Body of pancreas (tissue), 4 donors: ENCODE measurements at regions not wholly inside any gene's neighbourhood (a gene's known extent, or its start where the extent isn't known, plus 50 kb on each side); places are given as distances from the start of the nearest gene placed in this dataset.

Experiments used
- ATAC-seq: fragments of 150-250 bp; one replicate; pipeline ENCODE4 v1.9.1; 2016
- DNase-seq, 4 donors: peaks; one replicate each; pipeline ENCODE4 v3.0.0-alpha.2; 2019
- H3K27ac ChIP-seq, 4 donors: fragments of 200-600 bp; sonication (generic); 1 replicate in 3 of 4; 2 replicates in 1 of 4; pipeline versions ENCODE4 v1.5.1 to v1.6.1; 2016 to 2019; ENCODE audit warnings: mild to moderate bottlenecking in 1 of 4, mixed read lengths in 1 of 4, moderate library complexity in 1 of 4
- H3K27me3 ChIP-seq, 2 donors: fragments of 200-600 bp; sonication (generic); one replicate each; pipeline ENCODE4 v1.6.0; 2016; ENCODE audit warnings: mild to moderate bottlenecking in 1 of 2
- H3K36me3 ChIP-seq, 2 donors: fragments of 200-600 bp; sonication (generic); replicated peaks in 1 of 2; 2 replicates each; pipeline ENCODE4 v1.5.1; 2016; ENCODE audit warnings: low read depth in 2 of 2; ENCODE audit not compliant: insufficient read depth in 1 of 2
- H3K4me1 ChIP-seq: fragments of 200-600 bp; sonication (generic); one replicate; pipeline ENCODE4 v1.6.0; 2016
- H3K4me3 ChIP-seq, 2 donors: fragments of 200-600 bp; sonication (generic); 1 replicate in 1 of 2; 2 replicates in 1 of 2; pipeline ENCODE4 v1.5.1; 2016 to 2019
- H3K9me3 ChIP-seq, 3 donors: fragments of 200-600 bp; sonication (generic); 1 replicate in 2 of 3; 2 replicates in 1 of 3; pipeline ENCODE4 v1.5.1; 2016
- CTCF ChIP-seq, 7 experiments: fragments of 450-650 bp in 4 of 7; fragments of 200-600 bp in 3 of 7; sonication (generic) in 3 of 7; IDR thresholded peaks; one replicate each; pipeline ENCODE4 v1.5.1; 2016 to 2019; ENCODE audit warnings: antibody characterized with exemption in 7 of 7
- POLR2A ChIP-seq, 3 donors: fragments of 450-650 bp; IDR thresholded peaks; one replicate each; pipeline ENCODE4 v1.6.1; 2016; ENCODE audit warnings: antibody characterized with exemption in 3 of 3, mild to moderate bottlenecking in 2 of 3
- WGBS, 2 donors: methylation state at CpG; one replicate each; pipeline ENCODE4 v1.1.5; 2017; 5-methylcytosine and 5-hydroxymethylcytosine counted together
- intact Hi-C: fragments of 100-400 bp; cut with DNase I; formaldehyde crosslinking; loops from one replicate; pipeline ENCODE4 v1.15.1; 2023

- no peak overlapping the region for H3K27ac ChIP-seq
- no peaks in the 10 kb centered on the region for H3K27me3 ChIP-seq
- intact Hi-C loops, result no loop called here
- TF ChIP-seq CTCF (IDR thresholded peaks at IDR 0.05) (no peak), POLR2A (IDR thresholded peaks at IDR 0.05) (no peak)
- no peaks in the 10 kb centered on the region for H3K9me3 ChIP-seq
- 73 to 81% methylated on average over 7 of the region's 7 CpGs for WGBS, 2 donors
- H3K4me1 ChIP-seq, result no peaks in the 10 kb centered on the region
- no peaks in the 10 kb centered on the region for H3K36me3 ChIP-seq
- H3K4me3 ChIP-seq, result no peak overlapping the region
- no peak for ATAC-seq
- DNase-seq, result no peak
Measured at GRCh38 chr3:191518861-191519260, 57.9 kb downstream of the PYDC2 start.

GRCh38 chr3:191521055-191521454 lies 60.1 kb downstream of the PYDC2 start:
- Histone ChIP-seq H3K27me3 (no peaks in the 10 kb centered on the region), H3K36me3 (no peaks in the 10 kb centered on the region), H3K27ac (no peak overlapping the region), H3K4me1 (no peaks in the 10 kb centered on the region), H3K4me3 (no peak overlapping the region), H3K9me3 (no peaks in the 10 kb centered on the region)
- ATAC-seq (no peak), DNase-seq (no peak)
- no peak for TF ChIP-seq CTCF (IDR thresholded peaks at IDR 0.05)
- no peak for TF ChIP-seq POLR2A (IDR thresholded peaks at IDR 0.05)
- 52 to 61% methylated on average over 3 of the region's 3 CpGs for whole genome bisulfite sequencing, 2 donors
- intact Hi-C loops, result no loop called here

GRCh38 chr3:191523148-191523547 lies 62.2 kb downstream of the PYDC2 start:
- Histone ChIP-seq H3K27me3 (no peaks in the 10 kb centered on the region), H3K36me3 (no peaks in the 10 kb centered on the region), H3K9me3 (no peaks in the 10 kb centered on the region), H3K4me3 (no peak overlapping the region), H3K4me1 (no peaks in the 10 kb centered on the region), H3K27ac (no peak overlapping the region)
- intact Hi-C loops, result no loop called here
- TF ChIP-seq POLR2A (IDR thresholded peaks at IDR 0.05) (no peak), CTCF (IDR thresholded peaks at IDR 0.05) (no peak)
- WGBS, 2 donors, result 72 to 88% methylated on average over 8 of the region's 8 CpGs
- DNase-seq (no peak), ATAC-seq (no peak)

GRCh38 chr3:191528589-191528988 lies 67.6 kb downstream of the PYDC2 start:
- Histone ChIP-seq H3K4me1 (no peaks in the 10 kb centered on the region), H3K9me3 (no peaks in the 10 kb centered on the region), H3K36me3 (no peaks in the 10 kb centered on the region), H3K4me3 (no peak overlapping the region), H3K27me3 (no peaks in the 10 kb centered on the region), H3K27ac (no peak overlapping the region)
- no peak for TF ChIP-seq CTCF (IDR thresholded peaks at IDR 0.05)
- no peak for TF ChIP-seq POLR2A (IDR thresholded peaks at IDR 0.05)
- ATAC-seq, result no peak
- 29 to 44% methylated on average over 1 of the region's 1 CpG for WGBS, 2 donors
- DNase-seq, result no peak
- intact Hi-C loops, result no loop called here

- Histone ChIP-seq H3K9me3 (no peaks in the 10 kb centered on the region), H3K4me1 (no peaks in the 10 kb centered on the region), H3K4me3 (no peak overlapping the region), H3K27me3 (no peaks in the 10 kb centered on the region), H3K27ac (no peak overlapping the region), H3K36me3 (no peaks in the 10 kb centered on the region)
- ATAC-seq (no peak), DNase-seq (no peak)
- 41 to 63% methylated on average over 5 of the region's 5 CpGs for WGBS, 2 donors
- no peak for TF ChIP-seq POLR2A (IDR thresholded peaks at IDR 0.05)
- no peak for TF ChIP-seq CTCF (IDR thresholded peaks at IDR 0.05)
- intact Hi-C loops, result no loop called here
Measured at GRCh38 chr3:191529992-191530391, 69.0 kb downstream of the PYDC2 start.
